PC-3 (cell line): ENCODE measurements at regions not wholly inside any gene's neighbourhood (a gene's known extent, or its start where the extent isn't known, plus 50 kb on each side); places are given as distances from the start of the nearest gene placed in this dataset.
"Not testable (repeated sequence)": the region's sequence is repeated elsewhere in the genome, so short reads cannot be mapped to it uniquely, and the experiment has no call there.

Experiments
- ATAC-seq: fragments of 200-7000 bp; cut with Tn5 transposase; 2 replicates; pipeline ENCODE4 v1.9.1; 2020; ENCODE audit warnings: mild to moderate bottlenecking, moderate library complexity
- BruUV-seq: library from RNA; stranded (reverse); fragments of 400-500 nt; replicated peaks from 2 replicates; lab custom pipeline; 2021; lab: Mats Ljungman, UMichigan
- CTCF ChIA-PET: fragments of 300-600 bp; sonication (Branson Sonifier 250); formaldehyde crosslinking; loops from one replicate; lab custom pipeline; 2022; ENCODE audit warnings: antibody characterized with exemption; lab: Charles Lee
- POLR2A ChIA-PET: fragments of 300-600 bp; sonication (Branson Sonifier 250); formaldehyde crosslinking; loops from one replicate; lab custom pipeline; 2022; ENCODE audit warnings: antibody characterized with exemption; ENCODE audit not compliant: unreplicated experiment; lab: Charles Lee
- DNase-seq: peaks from one replicate; pipeline ENCODE4 v3.0.0-alpha.2; 2015
- H2AFZ ChIP-seq: fragments of 300-600 bp; sonication (generic); 2 replicates; pipeline ENCODE4 v1.6.0; 2016; ENCODE audit warnings: antibody characterized with exemption, low read length
- H3F3A ChIP-seq: fragments of 300-600 bp; sonication (generic); one replicate; pipeline ENCODE4 v1.6.0; 2017; ENCODE audit warnings: antibody characterized with exemption, low read length, control low read depth, mild to moderate bottlenecking; ENCODE audit not compliant: unreplicated experiment
- H3K27ac ChIP-seq: fragments of 300-600 bp; sonication (generic); 2 replicates; pipeline ENCODE4 v1.5.1; 2016; ENCODE audit warnings: mild to moderate bottlenecking, low read length
- H3K27me3 ChIP-seq: fragments of 300-600 bp; sonication (generic); 2 replicates; pipeline ENCODE4 v1.6.1; 2016; ENCODE audit warnings: low read length, mixed read lengths
- H3K36me3 ChIP-seq: fragments of 300-600 bp; sonication (generic); 2 replicates; pipeline ENCODE4 v1.6.1; 2016; ENCODE audit warnings: low read depth, mixed run types, low read length, mixed read lengths
- H3K4me1 ChIP-seq: fragments of 300-600 bp; sonication (generic); 2 replicates; pipeline ENCODE4 v1.5.1; 2016; ENCODE audit warnings: low read length; ENCODE audit not compliant: insufficient read depth
- H3K4me2 ChIP-seq: fragments of 300-600 bp; sonication (generic); 2 replicates; pipeline ENCODE4 v1.6.0; 2016; ENCODE audit warnings: low read length
- H3K4me3 ChIP-seq: fragments of 300-600 bp; sonication (generic); 2 replicates; pipeline ENCODE4 v1.5.1; 2016; ENCODE audit warnings: mild to moderate bottlenecking, low read length, mixed read lengths
- H3K79me2 ChIP-seq: fragments of 300-600 bp; sonication (generic); 2 replicates; pipeline ENCODE4 v1.6.1; 2017; ENCODE audit warnings: low read length, mixed read lengths
- H3K9ac ChIP-seq: fragments of 300-600 bp; sonication (generic); 2 replicates; pipeline ENCODE4 v1.6.0; 2016; ENCODE audit warnings: mild to moderate bottlenecking, low read length
- H3K9me2 ChIP-seq: fragments of 300-600 bp; sonication (generic); replicated peaks from 2 replicates; pipeline ENCODE4 v1.6.1; 2016; ENCODE audit warnings: mixed run types, low read length, mixed read lengths
- H3K9me3 ChIP-seq: fragments of 300-600 bp; sonication (generic); 2 replicates; pipeline ENCODE4 v1.6.1; 2016; ENCODE audit warnings: low read length, mixed read lengths
- H4K20me1 ChIP-seq: fragments of 300-600 bp; sonication (generic); 2 replicates; pipeline ENCODE4 v1.6.1; 2016; ENCODE audit warnings: low read length, mixed read lengths
- CTCF ChIP-seq: fragments of 300-600 bp; sonication (generic); conservative IDR thresholded peaks from 2 replicates; pipeline ENCODE4 v1.5.1; 2017; ENCODE audit warnings: antibody characterized with exemption, low read depth, mild to moderate bottlenecking, low read length
- EZH2 ChIP-seq: fragments of 300-600 bp; sonication (generic); IDR thresholded peaks from one replicate; pipeline ENCODE4 v1.6.1; 2017; ENCODE audit warnings: antibody characterized with exemption, mild to moderate bottlenecking, low read length; ENCODE audit not compliant: unreplicated experiment
- EZH2phosphoT487 ChIP-seq: fragments of 300-600 bp; sonication (generic); IDR thresholded peaks from 2 replicates; pipeline ENCODE4 v1.6.1; 2018; ENCODE audit warnings: mild to moderate bottlenecking, antibody characterized with exemption, low read length, borderline replicate concordance
- intact Hi-C: fragments of 100-400 bp; cut with micrococcal nuclease; formaldehyde crosslinking; loops from 2 replicates; pipeline ENCODE4 v1.9.0; 2023

- no peaks in the 10 kb centered on the region for H3K9me3 ChIP-seq
- no peaks in the 10 kb centered on the region for H3K36me3 ChIP-seq
- H4K20me1 ChIP-seq: no peaks in the 10 kb centered on the region
- intact Hi-C loops: no loop called here
- H3K4me3 ChIP-seq: no peak overlapping the region
- H3K4me2 ChIP-seq: no peak overlapping the region
- no peak overlapping the region for H3K9ac ChIP-seq
- 0 out of 2 replicates have a peak, but pooled peaks cover 3% of the 10 kb centered on the region for H3K27me3 ChIP-seq
- BruUV-seq: no TSS peak
- ChIA-PET POLR2A (no interaction called here), CTCF (no interaction called here)
- H3K79me2 ChIP-seq: no peaks in the 10 kb centered on the region
- H3K4me1 ChIP-seq: no peaks in the 10 kb centered on the region
- no peak overlapping the region for H3K27ac ChIP-seq
- DNase-seq: no peak
- no peak for TF ChIP-seq EZH2phosphoT487
- no peak for TF ChIP-seq EZH2
- TF ChIP-seq CTCF: no peak
- no peak for ATAC-seq
- no peaks in the 10 kb centered on the region for H3K9me2 ChIP-seq
- H2AFZ ChIP-seq: no peak overlapping the region
- H3F3A ChIP-seq: no peaks in the 10 kb centered on the region
These were observed 78.8 kb downstream of the DHCR7 start for GRCh38 chr11:71369411-71369810.

- no peaks in the 10 kb centered on the region for H4K20me1 ChIP-seq
- intact Hi-C loops: no loop called here
- H2AFZ ChIP-seq: no peak overlapping the region
- H3K79me2 ChIP-seq: no peaks in the 10 kb centered on the region
- H3K4me3 ChIP-seq: no peak overlapping the region
- POLR2A ChIA-PET: no interaction called here
- no peak overlapping the region for H3K27ac ChIP-seq
- H3K27me3 ChIP-seq: 0 out of 2 replicates have a peak, but pooled peaks cover 3% of the 10 kb centered on the region
- TF ChIP-seq EZH2 (no peak), EZH2phosphoT487 (no peak), CTCF (no peak)
- no peak for DNase-seq
- BruUV-seq: no TSS peak
- CTCF ChIA-PET: no interaction called here
- no peaks in the 10 kb centered on the region for H3K9me2 ChIP-seq
- H3K9me3 ChIP-seq: no peaks in the 10 kb centered on the region
- H3K36me3 ChIP-seq: no peaks in the 10 kb centered on the region
- no peaks in the 10 kb centered on the region for H3K4me1 ChIP-seq
- no peak overlapping the region for H3K9ac ChIP-seq
- ATAC-seq: no peak
- H3F3A ChIP-seq: no peaks in the 10 kb centered on the region
- no peak overlapping the region for H3K4me2 ChIP-seq
These were observed 79.2 kb downstream of the DHCR7 start for GRCh38 chr11:71368966-71369365.

GRCh38 chr11:71367756-71368155 is 80.4 kb downstream of the DHCR7 start:
- H3K79me2 ChIP-seq: no peaks in the 10 kb centered on the region
- DNase-seq: no peak
- no peak for ATAC-seq
- H3K27me3 ChIP-seq: 0 out of 2 replicates have a peak, but pooled peaks cover 3% of the 10 kb centered on the region
- CTCF ChIA-PET: no interaction called here
- intact Hi-C loops: no loop called here
- H3K27ac ChIP-seq: no peak overlapping the region
- H2AFZ ChIP-seq: no peak overlapping the region
- no peaks in the 10 kb centered on the region for H3K36me3 ChIP-seq
- H3F3A ChIP-seq: no peaks in the 10 kb centered on the region
- BruUV-seq: no TSS peak
- POLR2A ChIA-PET: no interaction called here
- H3K9me3 ChIP-seq: no peaks in the 10 kb centered on the region
- H3K9ac ChIP-seq: no peak overlapping the region
- no peak overlapping the region for H3K4me2 ChIP-seq
- no peaks in the 10 kb centered on the region for H3K4me1 ChIP-seq
- H4K20me1 ChIP-seq: no peaks in the 10 kb centered on the region
- H3K9me2 ChIP-seq: no peaks in the 10 kb centered on the region
- H3K4me3 ChIP-seq: no peak overlapping the region
- TF ChIP-seq EZH2 (no peak), CTCF (no peak), EZH2phosphoT487 (no peak)

GRCh38 chr11:71367276-71367675 is 80.9 kb downstream of the DHCR7 start:
- H3K9me2 ChIP-seq, H3K9ac ChIP-seq, H3K4me2 ChIP-seq, CTCF ChIA-PET, H3K9me3 ChIP-seq, ATAC-seq, H3K4me3 ChIP-seq, H4K20me1 ChIP-seq, H3F3A ChIP-seq, intact Hi-C loops, H3K27me3 ChIP-seq, H3K79me2 ChIP-seq, BruUV-seq, POLR2A ChIA-PET, DNase-seq, H3K27ac ChIP-seq, H3K4me1 ChIP-seq, H3K36me3 ChIP-seq, H2AFZ ChIP-seq: not testable (repeated sequence)
